GM12878 (cell line): ENCODE measurements at regions not wholly inside any gene's neighbourhood (a gene's known extent, or its start where the extent isn't known, plus 50 kb on each side); places are given as distances from the start of the nearest gene placed in this dataset.

Experiments
- ATAC-seq: fragments of 200-7000 bp; cut with Tn5 transposase; 3 replicates; pipeline ENCODE4 v1.9.1; 2020; ENCODE audit warnings: mild to moderate bottlenecking, moderate library complexity
- BruUV-seq: library from RNA; stranded (reverse); fragments of 400-500 nt; replicated peaks from 2 replicates; lab custom pipeline; 2021; lab: Mats Ljungman, UMichigan
- CTCF ChIA-PET: fragments of 300-600 bp; sonication (Branson Sonifier 250); formaldehyde crosslinking; extraction: SDS; loops from one replicate; lab custom pipeline; 2021; ENCODE audit warnings: inconsistent platforms; lab: Yijun Ruan, JAX
- POLR2A ChIA-PET: fragments of 350-600 bp; formaldehyde crosslinking; extraction: SDS; loops from one replicate; lab custom pipeline; 2021; ENCODE audit warnings: inconsistent platforms; lab: Charles Lee
- RAD21 ChIA-PET: fragments of 300-600 bp; sonication (Branson Sonifier 250); formaldehyde crosslinking; loops from one replicate; lab custom pipeline; 2023; ENCODE audit warnings: antibody characterized with exemption; ENCODE audit not compliant: unreplicated experiment; lab: Charles Lee
- SMC1A ChIA-PET: fragments of 300-600 bp; sonication (Branson Sonifier 250); formaldehyde crosslinking; loops from one replicate; lab custom pipeline; 2023; ENCODE audit not compliant: unreplicated experiment, uncharacterized antibody; lab: Charles Lee
- DNase-seq: peaks from one replicate; pipeline ENCODE4 v3.0.0-alpha.2; 2011; ENCODE audit warnings: low read depth, low spot score
- FAIRE-seq: peaks from 3 replicates; lab custom pipeline; 2011; peaks lifted over from hg19 to GRCh38; lab: Jason Lieb, UNC
- H2AFZ ChIP-seq: 2 replicates; pipeline ENCODE4 v1.6.0; 2011; ENCODE audit warnings: low read depth, low read length, control low read depth; ENCODE audit not compliant: control insufficient read depth
- H3K27ac ChIP-seq: 2 replicates; pipeline ENCODE4 v1.5.1; 2011; ENCODE audit warnings: control low read depth; ENCODE audit not compliant: control insufficient read depth, insufficient read depth
- H3K27me3 ChIP-seq, 2 experiments: replicated peaks in 1 of 2; 2 replicates each; pipeline versions ENCODE4 v1.6.0 to v1.6.1; 2011; ENCODE audit warnings: low read length in 1 of 2; ENCODE audit not compliant: control insufficient read depth in 2 of 2, insufficient read depth in 2 of 2
- H3K36me3 ChIP-seq, 2 experiments: 2 replicates each; pipeline ENCODE4 v1.5.1; 2011; ENCODE audit warnings: low read length in 1 of 2; ENCODE audit not compliant: control insufficient read depth in 2 of 2, insufficient read depth in 2 of 2
- H3K4me1 ChIP-seq: 2 replicates; pipeline ENCODE4 v1.6.1; 2011; ENCODE audit warnings: mild to moderate bottlenecking, low read length, moderate library complexity, mixed read lengths; ENCODE audit not compliant: control insufficient read depth, insufficient read depth
- H3K4me2 ChIP-seq: 2 replicates; pipeline ENCODE4 v1.6.0; 2011; ENCODE audit warnings: control low read depth; ENCODE audit not compliant: control insufficient read depth, insufficient read depth
- H3K4me3 ChIP-seq: fragments of 200-600 bp; sonication (generic); 2 replicates; pipeline ENCODE4 v1.5.1; 2016
- H3K79me2 ChIP-seq: 2 replicates; pipeline ENCODE4 v1.6.0; 2011; ENCODE audit warnings: low read length; ENCODE audit not compliant: control insufficient read depth, insufficient read depth
- H3K9ac ChIP-seq: 2 replicates; pipeline ENCODE4 v1.8.0; 2011; ENCODE audit warnings: low read length, control low read depth, mixed read lengths; ENCODE audit not compliant: control insufficient read depth, insufficient read depth
- H3K9me3 ChIP-seq: replicated peaks from 3 replicates; pipeline ENCODE4 v1.5.1; 2011; ENCODE audit warnings: mild to moderate bottlenecking, low read length; ENCODE audit not compliant: control insufficient read depth, insufficient read depth
- H4K20me1 ChIP-seq: 2 replicates; pipeline ENCODE4 v1.6.0; 2011; ENCODE audit not compliant: control insufficient read depth, insufficient read depth
- CBX3 ChIP-seq: fragments of 200-600 bp; sonication (generic); IDR thresholded peaks from 2 replicates; pipeline ENCODE4 v1.6.1; 2016; ENCODE audit warnings: low read depth, borderline replicate concordance
- CEBPZ ChIP-seq: fragments of 150-350 bp; IDR thresholded peaks from 2 replicates; pipeline ENCODE4 v1.6.1; 2016; ENCODE audit warnings: low read depth, low read length
- CREB1 ChIP-seq: IDR thresholded peaks from 2 replicates; pipeline ENCODE4 v1.6.1; 2012; ENCODE audit warnings: low read depth, mild to moderate bottlenecking, inconsistent platforms
- EP300 ChIP-seq, 2 experiments: fragments of 150-350 bp in 1 of 2; IDR thresholded peaks; 2 replicates each; pipeline ENCODE4 v1.6.1; 2011 to 2012; ENCODE audit warnings: low read depth in 2 of 2, low read length in 2 of 2, borderline replicate concordance in 1 of 2, improper control_type of control experiment in 1 of 2, inconsistent platforms in 1 of 2; ENCODE audit not compliant: control insufficient read depth in 1 of 2
- MEF2A ChIP-seq: IDR thresholded peaks from 2 replicates; pipeline ENCODE4 v1.6.1; 2011; ENCODE audit warnings: low read depth, mild to moderate bottlenecking, low read length, moderate library complexity; ENCODE audit not compliant: insufficient read depth
- RFX5 ChIP-seq: IDR thresholded peaks from 2 replicates; pipeline ENCODE4 v1.6.1; 2011; ENCODE audit warnings: low read depth, low read length, improper control_type of control experiment
- WGBS: methylation state at CpG from one replicate; pipeline ENCODE4 v1.1.6; 2016; ENCODE audit warnings: low lambda C conversion rate; ENCODE audit not compliant: insufficient replicate concordance, insufficient coverage; ENCODE audit errors: missing lambda C conversion rate; 5-methylcytosine and 5-hydroxymethylcytosine counted together
- in situ Hi-C: fragments of 300-500 bp; cut with MboI; formaldehyde crosslinking; loops from 9 replicates; pipeline ENCODE4 v1.14.3; 2018; ENCODE audit warnings: mixed read lengths
- intact Hi-C: fragments of 100-400 bp; cut with micrococcal nuclease; formaldehyde crosslinking; loops from one replicate; pipeline ENCODE4 v1.14.2; 2022; ENCODE audit not compliant: unreplicated experiment

- in situ Hi-C loops, result no loop called here
- TF ChIP-seq CBX3 (no peak), EP300 (IDR thresholded peaks at IDR 0.05; ENCODE audit: borderline replicate concordance in 1 of 2, control insufficient read depth in 1 of 2, low read depth in 2 of 2, low read length in 2 of 2) (no peak), CEBPZ (no peak), MEF2A (no peak), CREB1 (no peak), RFX5 (no peak)
- ChIA-PET POLR2A (no interaction called here), SMC1A (interaction anchor here (0.8 kb wide), 1 partner anchor 9 kb away, joined by 3 read pairs; no protein-coding TSS in a partner anchor), CTCF (no interaction called here), RAD21 (no interaction called here)
- BruUV-seq, result no TSS peak
- DNase-seq, result no peak
- H3K9me3 ChIP-seq, result no peaks in the 10 kb centered on the region
- intact Hi-C loops, result no loop called here
- 46% methylated on average over 9 of the region's 9 CpGs for WGBS
- no peak for ATAC-seq
- FAIRE-seq, result no peak
- no peaks in the 10 kb centered on the region for H3K27me3 ChIP-seq
- no peak overlapping the region for H2AFZ ChIP-seq
- no peaks in the 10 kb centered on the region for H4K20me1 ChIP-seq
- no peak overlapping the region for H3K4me3 ChIP-seq
- no peaks in the 10 kb centered on the region for H3K79me2 ChIP-seq
- H3K4me1 ChIP-seq, result no peaks in the 10 kb centered on the region
- H3K4me2 ChIP-seq, result no peak overlapping the region
- H3K27ac ChIP-seq, result no peak overlapping the region
- H3K9ac ChIP-seq, result no peak overlapping the region
- no peaks in the 10 kb centered on the region for H3K36me3 ChIP-seq
Measured at GRCh38 chr14:49206828-49207227, 379.4 kb downstream of the RPS29 start.
